ENCODE measurements at regions not wholly inside any gene's neighbourhood (a gene's known extent, or its start where the extent isn't known, plus 50 kb on each side); places are given as distances from the start of the nearest gene placed in this dataset.

- TF ChIP-seq, protein P1, sequence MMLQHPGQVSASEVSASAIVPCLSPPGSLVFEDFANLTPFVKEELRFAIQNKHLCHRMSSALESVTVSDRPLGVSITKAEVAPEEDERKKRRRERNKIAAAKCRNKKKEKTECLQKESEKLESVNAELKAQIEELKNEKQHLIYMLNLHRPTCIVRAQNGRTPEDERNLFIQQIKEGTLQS (IDR thresholded peaks at IDR 0.05; ENCODE audit: borderline replicate concordance, extremely low read depth, low read depth, low read length), result no peak
- TF ChIP-seq CBFB (IDR thresholded peaks at IDR 0.05; ENCODE audit: low read depth), result 0 out of 2 replicates have a peak, but pooled peaks have one; percentile 54
Measured at GRCh38 chr18:73670524-73670923, 477.1 kb downstream of the FBXO15 start.
